Neuronal stem cell (in vitro differentiated cells): ENCODE measurements at regions not wholly inside any gene's neighbourhood (a gene's known extent, or its start where the extent isn't known, plus 50 kb on each side); places are given as distances from the start of the nearest gene placed in this dataset.

Experiments
- DNase-seq: peaks from one replicate; pipeline ENCODE4 v3.0.0-alpha.2; 2013; ENCODE audit warnings: low spot score
- H2AFZ ChIP-seq: one replicate; pipeline ENCODE4 v1.6.1; 2013; ENCODE audit warnings: mild to moderate bottlenecking, low read length, inconsistent platforms
- H2AK5ac ChIP-seq: 2 replicates; pipeline ENCODE4 v1.6.1; 2013; ENCODE audit warnings: low read depth, mild to moderate bottlenecking, inconsistent platforms, low read length, moderate library complexity, mixed read lengths
- H2BK120ac ChIP-seq: 2 replicates; pipeline ENCODE4 v1.6.1; 2013; ENCODE audit warnings: low read depth, mild to moderate bottlenecking, inconsistent platforms, low read length, moderate library complexity, mixed read lengths
- H2BK12ac ChIP-seq: one replicate; pipeline ENCODE4 v1.6.1; 2013; ENCODE audit warnings: low read length, inconsistent platforms
- H2BK15ac ChIP-seq: 2 replicates; pipeline ENCODE4 v1.6.1; 2013; ENCODE audit warnings: mild to moderate bottlenecking, low read length, inconsistent platforms, mixed read lengths
- H2BK5ac ChIP-seq: one replicate; pipeline ENCODE4 v1.6.1; 2013; ENCODE audit warnings: inconsistent platforms, mild to moderate bottlenecking, low read length, moderate library complexity
- H3K14ac ChIP-seq: one replicate; pipeline ENCODE4 v1.6.1; 2013; ENCODE audit warnings: low read length, inconsistent platforms
- H3K18ac ChIP-seq: 2 replicates; pipeline ENCODE4 v1.6.1; 2013; ENCODE audit warnings: low read length, inconsistent platforms
- H3K23ac ChIP-seq: 2 replicates; pipeline ENCODE4 v1.6.1; 2013; ENCODE audit warnings: low read depth, mild to moderate bottlenecking, mixed read lengths, low read length, inconsistent platforms; ENCODE audit not compliant: poor library complexity
- H3K27ac ChIP-seq: replicated peaks from 3 replicates; pipeline ENCODE4 v1.5.1; 2013; ENCODE audit warnings: low read length, inconsistent platforms
- H3K27me3 ChIP-seq, 3 experiments: 2 replicates each; pipeline ENCODE4 v1.6.1; 2013; ENCODE audit warnings: low read length in 3 of 3, mild to moderate bottlenecking in 2 of 3, inconsistent platforms in 1 of 3, low read depth in 1 of 3, mixed read lengths in 1 of 3, moderate library complexity in 1 of 3; ENCODE audit not compliant: control insufficient read depth in 3 of 3, insufficient read depth in 3 of 3
- H3K36me3 ChIP-seq, 2 donors: replicated peaks in 1 of 2; 2 replicates each; pipeline ENCODE4 v1.6.1; 2013; ENCODE audit warnings: low read length in 2 of 2; ENCODE audit not compliant: control insufficient read depth in 2 of 2, insufficient read depth in 2 of 2
- H3K4ac ChIP-seq: 2 replicates; pipeline ENCODE4 v1.6.1; 2013; ENCODE audit warnings: inconsistent platforms, mild to moderate bottlenecking, low read length, moderate library complexity
- H3K4me1 ChIP-seq, 2 donors: 1 replicate in 1 of 2; 2 replicates in 1 of 2; pipeline ENCODE4 v1.6.1; 2013; ENCODE audit warnings: low read length in 2 of 2, low read depth in 1 of 2; ENCODE audit not compliant: control insufficient read depth in 2 of 2, insufficient read depth in 1 of 2
- H3K4me2 ChIP-seq: one replicate; pipeline ENCODE4 v1.6.1; 2013; ENCODE audit warnings: mild to moderate bottlenecking, low read length, inconsistent platforms; ENCODE audit not compliant: insufficient read depth, poor library complexity, severe bottlenecking
- H3K4me3 ChIP-seq, 2 donors: 2 replicates each; pipeline ENCODE4 v1.5.1; 2013; ENCODE audit warnings: low read length in 2 of 2, mild to moderate bottlenecking in 2 of 2, inconsistent platforms in 1 of 2, moderate library complexity in 1 of 2
- H3K79me1 ChIP-seq: one replicate; pipeline ENCODE4 v1.6.1; 2013; ENCODE audit warnings: low read depth, mild to moderate bottlenecking, inconsistent platforms, low read length, moderate library complexity
- H3K9ac ChIP-seq: one replicate; pipeline ENCODE4 v1.6.1; 2013; ENCODE audit warnings: mild to moderate bottlenecking, low read depth, low read length, inconsistent platforms; ENCODE audit not compliant: poor library complexity
- H3K9me3 ChIP-seq, 2 donors: replicated peaks in 1 of 2; 2 replicates each; pipeline versions ENCODE3 to v1.6.1; 2013; ENCODE audit warnings: low read length in 2 of 2, mild to moderate bottlenecking in 2 of 2, inconsistent platforms in 1 of 2, low read depth in 1 of 2, mixed read lengths in 1 of 2, moderate library complexity in 1 of 2; ENCODE audit not compliant: control insufficient read depth in 2 of 2, insufficient read depth in 1 of 2
- H4K8ac ChIP-seq: one replicate; pipeline ENCODE4 v1.6.1; 2013; ENCODE audit warnings: low read depth, mild to moderate bottlenecking, inconsistent platforms, low read length, moderate library complexity
- H4K91ac ChIP-seq: one replicate; pipeline ENCODE4 v1.6.1; 2013; ENCODE audit warnings: low read length, low read depth, mild to moderate bottlenecking, inconsistent platforms; ENCODE audit not compliant: poor library complexity
- WGBS, 2 donors: extraction: QIAGEN DNeasy Blood & Tissue Kit; methylation state at CpG; one replicate each; pipeline ENCODE4 v1.1.7; 2013; ENCODE audit warnings: missing lambda C conversion rate in 2 of 2, mixed read lengths in 1 of 2; ENCODE audit not compliant: insufficient read length in 2 of 2, insufficient replicate concordance in 1 of 2; ENCODE audit errors: extremely low coverage in 2 of 2; 5-methylcytosine and 5-hydroxymethylcytosine counted together

DNA sequence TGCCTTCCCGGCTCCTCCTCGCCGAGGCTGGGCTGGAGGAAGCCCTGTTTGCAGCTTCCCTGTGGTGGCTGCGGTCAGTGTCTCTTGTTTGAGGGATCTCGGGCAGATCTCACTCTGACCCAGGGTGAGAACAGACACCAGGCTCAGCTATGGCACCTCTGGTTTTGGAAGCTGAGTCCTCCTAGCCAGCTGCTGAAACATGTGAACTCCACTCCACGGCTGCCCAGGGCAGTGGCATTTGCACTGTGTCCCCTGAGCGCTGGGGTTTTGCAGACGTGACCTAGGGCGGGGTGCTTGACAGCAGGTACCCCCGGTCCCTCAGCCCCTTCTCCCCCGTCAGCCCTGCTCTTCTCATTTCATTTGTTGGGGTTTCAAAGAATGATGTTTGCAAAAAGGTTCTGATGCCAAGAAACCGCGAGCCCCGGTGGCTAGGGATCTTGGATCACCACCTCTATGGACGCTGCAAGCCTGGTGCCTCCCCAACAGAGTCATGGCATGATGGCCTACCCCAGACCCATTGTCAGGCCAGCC is 55.0 kb upstream of the DACT2 start:
- Histone ChIP-seq H3K9ac (no peak overlapping the region), H2BK12ac (no peak overlapping the region), H3K23ac (peak overlapping the region; percentile 49), H3K36me3 (no peaks in the 10 kb centered on the region), H4K91ac (no peak overlapping the region), H3K4ac (no peak overlapping the region), H2BK15ac (peak overlapping the region; percentile 11), H2BK5ac (no peak overlapping the region), H3K27me3 (no peaks in the 10 kb centered on the region), H4K8ac (no peak overlapping the region), H3K14ac (no peak overlapping the region), H2AFZ (no peak overlapping the region), H3K4me2 (no peak overlapping the region), H3K4me1 (peaks cover 2 to 3% of the 10 kb centered on the region in 2 donors), H3K27ac (no peak overlapping the region), H3K18ac (peak overlapping the region; percentile 66), H2BK120ac (no peak overlapping the region), H3K79me1 (no peaks in the 10 kb centered on the region), H2AK5ac (peak overlapping the region; percentile 15), H3K9me3 (peaks cover 0 to 2% of the 10 kb centered on the region in 2 donors), H3K4me3 (no peak overlapping the region)
- WGBS, 2 donors: no CpG with 5 or more reads among the region's 15 CpGs
- no peak for DNase-seq

GRCh38 chr6:168376120-168376519 is 56.5 kb upstream of the DACT2 start:
- Histone ChIP-seq H3K4me3 (no peak overlapping the region), H3K9me3 (peaks cover 2 to 9% of the 10 kb centered on the region in 2 donors), H3K27me3 (no peaks in the 10 kb centered on the region), H3K79me1 (no peaks in the 10 kb centered on the region), H3K4me2 (no peak overlapping the region), H2BK15ac (no peak overlapping the region), H2AFZ (no peak overlapping the region), H2BK12ac (no peak overlapping the region), H4K91ac (no peak overlapping the region), H3K23ac (no peak overlapping the region), H3K4ac (no peak overlapping the region), H3K4me1 (no peaks in the 10 kb centered on the region), H3K27ac (no peak overlapping the region), H2BK5ac (no peak overlapping the region), H3K14ac (no peak overlapping the region), H4K8ac (no peak overlapping the region), H3K36me3 (no peaks in the 10 kb centered on the region), H2AK5ac (no peak overlapping the region), H3K9ac (no peak overlapping the region), H2BK120ac (no peak overlapping the region), H3K18ac (no peak overlapping the region)
- no CpG with 5 or more reads among the region's 9 CpGs for WGBS, 2 donors
- no peak for DNase-seq

DNA sequence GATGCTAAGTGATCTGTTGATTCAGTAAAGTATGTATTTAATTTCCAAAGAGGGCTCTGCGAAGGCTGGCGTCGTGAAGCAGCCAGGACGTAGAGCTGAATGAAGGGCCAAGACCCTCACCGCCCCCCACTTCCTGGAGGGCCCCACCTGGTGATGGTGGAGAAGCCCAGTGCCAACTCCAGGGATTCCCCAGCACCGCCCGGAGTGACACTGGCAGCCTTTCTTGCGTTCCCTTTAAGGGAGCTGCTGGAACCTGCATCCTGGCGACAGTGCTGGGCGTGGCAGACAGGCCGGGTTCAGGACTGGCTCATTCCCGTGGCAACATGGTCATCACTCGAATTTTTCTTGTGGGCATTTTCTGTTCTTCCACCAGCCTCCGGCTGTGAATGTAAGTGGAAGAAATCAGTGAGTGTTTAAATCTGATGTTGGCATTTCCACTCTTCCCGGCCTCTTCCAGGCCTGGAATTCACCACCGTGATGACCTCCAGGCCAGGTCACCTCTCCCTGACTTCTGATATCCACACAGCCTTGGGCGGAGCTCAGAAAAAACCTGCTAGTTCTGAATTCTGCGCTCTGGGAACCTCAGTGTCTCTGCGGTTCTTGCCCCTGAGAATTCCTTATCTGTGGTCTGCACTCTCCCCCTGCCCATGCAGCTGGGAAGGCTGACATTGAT is 57.4 kb upstream of the DACT2 start:
- H3K14ac ChIP-seq: no peak overlapping the region
- H3K4ac ChIP-seq: no peak overlapping the region
- H2AK5ac ChIP-seq: peak overlapping the region; percentile 20
- no peak overlapping the region for H3K4me2 ChIP-seq
- no peak overlapping the region for H3K9ac ChIP-seq
- no peak overlapping the region for H3K4me3 ChIP-seq
- no peak overlapping the region for H2BK5ac ChIP-seq
- no peaks in the 10 kb centered on the region for H3K79me1 ChIP-seq
- no peak overlapping the region for H4K91ac ChIP-seq
- no peak overlapping the region for H3K23ac ChIP-seq
- H2BK15ac ChIP-seq: no peak overlapping the region
- H2BK12ac ChIP-seq: no peak overlapping the region
- H2AFZ ChIP-seq: peak overlapping the region; percentile 35
- no peak overlapping the region for H3K27ac ChIP-seq
- H3K18ac ChIP-seq: no peak overlapping the region
- H4K8ac ChIP-seq: no peak overlapping the region
- DNase-seq: no peak
- no peak overlapping the region for H2BK120ac ChIP-seq
- no peaks in the 10 kb centered on the region for H3K36me3 ChIP-seq
- H3K9me3 ChIP-seq: peaks cover 2 to 12% of the 10 kb centered on the region in 2 donors
- WGBS, 2 donors: no CpG with 5 or more reads among the region's 19 CpGs
- H3K4me1 ChIP-seq: no peaks in the 10 kb centered on the region
- H3K27me3 ChIP-seq: no peaks in the 10 kb centered on the region

GRCh38 chr6:168377484-168377855 is 57.9 kb upstream of the DACT2 start:
- H2BK5ac ChIP-seq: no peak overlapping the region
- H2AFZ ChIP-seq: peak overlapping the region; percentile 35
- H3K27me3 ChIP-seq: no peaks in the 10 kb centered on the region
- no peaks in the 10 kb centered on the region for H3K36me3 ChIP-seq
- no peak overlapping the region for H3K27ac ChIP-seq
- H3K4ac ChIP-seq: no peak overlapping the region
- no peak overlapping the region for H2BK120ac ChIP-seq
- no peak overlapping the region for H2BK12ac ChIP-seq
- no peak overlapping the region for H3K4me3 ChIP-seq
- H3K18ac ChIP-seq: no peak overlapping the region
- H4K91ac ChIP-seq: no peak overlapping the region
- H2BK15ac ChIP-seq: no peak overlapping the region
- no peak overlapping the region for H4K8ac ChIP-seq
- peak overlapping the region; percentile 20 for H2AK5ac ChIP-seq
- H3K79me1 ChIP-seq: no peaks in the 10 kb centered on the region
- H3K4me2 ChIP-seq: no peak overlapping the region
- H3K9ac ChIP-seq: no peak overlapping the region
- H3K4me1 ChIP-seq: no peaks in the 10 kb centered on the region
- H3K9me3 ChIP-seq: peaks cover 2 to 12% of the 10 kb centered on the region in 2 donors
- whole genome bisulfite sequencing, 2 donors: no CpG with 5 or more reads among the region's 17 CpGs
- no peak for DNase-seq
- H3K14ac ChIP-seq: no peak overlapping the region
- no peak overlapping the region for H3K23ac ChIP-seq
